ENCODE measurements at regions not wholly inside any gene's neighbourhood (a gene's known extent, or its start where the extent isn't known, plus 50 kb on each side); places are given as distances from the start of the nearest gene placed in this dataset.

DNA sequence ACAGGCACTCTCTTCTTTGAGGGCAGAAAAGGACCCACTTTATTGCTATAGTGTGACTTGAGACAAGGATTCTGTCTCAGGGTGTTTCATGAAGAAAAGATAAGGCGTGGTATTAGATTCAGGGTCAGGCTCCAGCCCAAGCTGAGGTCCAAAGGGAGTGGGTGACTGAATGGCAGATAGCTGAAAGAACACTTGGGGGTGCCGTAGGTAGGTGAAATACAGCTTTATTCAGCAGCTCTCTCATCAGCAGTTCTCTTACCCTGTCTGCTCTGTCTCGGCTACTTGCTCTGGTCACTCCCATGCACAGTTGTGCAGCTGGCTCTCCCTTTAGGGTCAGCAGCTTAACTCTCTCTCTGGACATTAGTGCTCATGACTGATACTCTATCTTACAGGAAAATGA, 379.9 kb downstream of the LPIN1 start:
- TF ChIP-seq EZH2 (IDR thresholded peaks at IDR 0.05) (no peak), EZH2phosphoT487 (IDR thresholded peaks at IDR 0.05) (no peak)
- TF ChIP-seq, protein P1, sequence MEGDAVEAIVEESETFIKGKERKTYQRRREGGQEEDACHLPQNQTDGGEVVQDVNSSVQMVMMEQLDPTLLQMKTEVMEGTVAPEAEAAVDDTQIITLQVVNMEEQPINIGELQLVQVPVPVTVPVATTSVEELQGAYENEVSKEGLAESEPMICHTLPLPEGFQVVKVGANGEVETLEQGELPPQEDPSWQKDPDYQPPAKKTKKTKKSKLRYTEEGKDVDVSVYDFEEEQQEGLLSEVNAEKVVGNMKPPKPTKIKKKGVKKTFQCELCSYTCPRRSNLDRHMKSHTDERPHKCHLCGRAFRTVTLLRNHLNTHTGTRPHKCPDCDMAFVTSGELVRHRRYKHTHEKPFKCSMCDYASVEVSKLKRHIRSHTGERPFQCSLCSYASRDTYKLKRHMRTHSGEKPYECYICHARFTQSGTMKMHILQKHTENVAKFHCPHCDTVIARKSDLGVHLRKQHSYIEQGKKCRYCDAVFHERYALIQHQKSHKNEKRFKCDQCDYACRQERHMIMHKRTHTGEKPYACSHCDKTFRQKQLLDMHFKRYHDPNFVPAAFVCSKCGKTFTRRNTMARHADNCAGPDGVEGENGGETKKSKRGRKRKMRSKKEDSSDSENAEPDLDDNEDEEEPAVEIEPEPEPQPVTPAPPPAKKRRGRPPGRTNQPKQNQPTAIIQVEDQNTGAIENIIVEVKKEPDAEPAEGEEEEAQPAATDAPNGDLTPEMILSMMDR (IDR thresholded peaks at IDR 0.05): no peak
